Stimulated activated CD4-positive, alpha-beta T cell treated with anti-CD3 and anti-CD28 coated beads, Interleukin-12 subunit alpha, Interleukin-12 subunit beta, amount 100 ng/mL, for 24 hours (primary cell): ENCODE measurements at regions not wholly inside any gene's neighbourhood (a gene's known extent, or its start where the extent isn't known, plus 50 kb on each side); places are given as distances from the start of the nearest gene placed in this dataset.
"Not testable (repeated sequence)": the region's sequence is repeated elsewhere in the genome, so short reads cannot be mapped to it uniquely, and the experiment has no call there.

Experiments used
- DNase-seq, 2 experiments: peaks; one replicate each; pipeline ENCODE4 v3.0.0-alpha.2; 2020; ENCODE audit warnings: low read depth in 2 of 2

GRCh38 chr11:37914859-37915258, 1316.8 kb upstream of the RAG2 start:
- DNase-seq, result no peak

GRCh38 chr11:37908219-37908548, 1310.1 kb upstream of the RAG2 start:
- no peak for DNase-seq

GRCh38 chr11:37907436-37908218, 1309.6 kb upstream of the RAG2 start:
- DNase-seq, result no peak

GRCh38 chr11:37905707-37906417, 1307.8 kb upstream of the RAG2 start:
- no peak for DNase-seq

GRCh38 chr11:37896016-37896415, 1298.0 kb upstream of the RAG2 start:
- DNase-seq, result no peak

GRCh38 chr11:37881741-37882140, 1283.7 kb upstream of the RAG2 start:
- no peak for DNase-seq

GRCh38 chr11:37861671-37862070, 1263.6 kb upstream of the RAG2 start:
- no peak for DNase-seq

- DNase-seq, result not testable (repeated sequence)
Observed at GRCh38 chr11:37858806-37859537, 1260.9 kb upstream of the RAG2 start.

- no peak for DNase-seq
Observed at GRCh38 chr11:37858398-37858797, 1260.4 kb upstream of the RAG2 start.

- no peak for DNase-seq
Observed at GRCh38 chr11:37857726-37858125, 1259.7 kb upstream of the RAG2 start.

- DNase-seq, result no peak
Observed at GRCh38 chr11:37849706-37850105, 1251.7 kb upstream of the RAG2 start.

- DNase-seq, result no peak
Observed at GRCh38 chr11:37843603-37844002, 1245.6 kb upstream of the RAG2 start.

GRCh38 chr11:37841016-37841415, 1243.0 kb upstream of the RAG2 start:
- no peak for DNase-seq

GRCh38 chr11:37840345-37840744, 1242.3 kb upstream of the RAG2 start:
- not testable (repeated sequence) for DNase-seq

- no peak for DNase-seq
Observed at GRCh38 chr11:37830529-37830928, 1232.5 kb upstream of the RAG2 start.

- no peak for DNase-seq
Observed at GRCh38 chr11:37817727-37818270, 1219.8 kb upstream of the RAG2 start.

GRCh38 chr11:37812281-37812880, 1214.3 kb upstream of the RAG2 start:
- no peak for DNase-seq

GRCh38 chr11:37811349-37811748, 1213.3 kb upstream of the RAG2 start:
- DNase-seq, result no peak

GRCh38 chr11:37804666-37805065, 1206.6 kb upstream of the RAG2 start:
- no peak for DNase-seq

GRCh38 chr11:37788141-37788877, 1190.3 kb upstream of the RAG2 start:
- DNase-seq, result no peak

GRCh38 chr11:37786214-37786755, 1188.2 kb upstream of the RAG2 start:
- no peak for DNase-seq
